AG04449 (cell line): ENCODE measurements at regions not wholly inside any gene's neighbourhood (a gene's known extent, or its start where the extent isn't known, plus 50 kb on each side); places are given as distances from the start of the nearest gene placed in this dataset.

Source experiments
- CTCF ChIA-PET: fragments of 350-600 bp; formaldehyde crosslinking; extraction: SDS; loops from one replicate; lab custom pipeline; 2021; ENCODE audit warnings: antibody characterized with exemption; lab: Yijun Ruan, JAX
- POLR2A ChIA-PET: fragments of 400-600, 350-600 bp; formaldehyde crosslinking; extraction: SDS; loops from one replicate; lab custom pipeline; 2020; ENCODE audit warnings: antibody characterized with exemption, inconsistent platforms; lab: Yijun Ruan, JAX
- DNase-seq: peaks from one replicate; pipeline ENCODE4 v3.0.0-alpha.2; 2010; ENCODE audit warnings: low read depth, low spot score
- H3K4me3 ChIP-seq: 2 replicates; pipeline ENCODE4 v1.5.1; 2011; ENCODE audit warnings: low read depth, mild to moderate bottlenecking, control low read depth, low read length
- CTCF ChIP-seq: IDR thresholded peaks from one replicate; pipeline ENCODE4 v1.5.1; 2011; ENCODE audit warnings: mild to moderate bottlenecking, moderate library complexity, low read length, control low read depth, inconsistent platforms; ENCODE audit not compliant: insufficient read depth; ENCODE audit errors: missing control alignments

GRCh38 chr5:42930934-42931333 is 109.2 kb downstream of the ANXA2R start:
- no peak for DNase-seq
- no peak overlapping the region for H3K4me3 ChIP-seq
- TF ChIP-seq CTCF, result no peak
- CTCF ChIA-PET, result no interaction called here
- POLR2A ChIA-PET, result no interaction called here

GRCh38 chr5:42929871-42930270 is 110.2 kb downstream of the ANXA2R start:
- no peak for TF ChIP-seq CTCF
- POLR2A ChIA-PET, result no interaction called here
- no peak for DNase-seq
- CTCF ChIA-PET, result no interaction called here
- H3K4me3 ChIP-seq, result no peak overlapping the region

- POLR2A ChIA-PET, result no interaction called here
- TF ChIP-seq CTCF, result no peak
- no peak overlapping the region for H3K4me3 ChIP-seq
- CTCF ChIA-PET, result interaction anchor here (0.6 to 1.8 kb wide), 2 partner anchors 19 to 66 kb away, joined by 3 to 10 read pairs; no protein-coding TSS in a partner anchor
- DNase-seq, result no peak
Measured at GRCh38 chr5:42927730-42928129, 112.4 kb downstream of the ANXA2R start.

GRCh38 chr5:42924686-42925085 is 113.0 kb upstream of the SELENOP start:
- ChIA-PET CTCF (interaction anchor here (1.7 kb wide), 1 partner anchor 13 kb away, joined by 4 read pairs; no protein-coding TSS in a partner anchor), POLR2A (no interaction called here)
- no peak overlapping the region for H3K4me3 ChIP-seq
- TF ChIP-seq CTCF, result no peak
- DNase-seq, result no peak

- no peak for TF ChIP-seq CTCF
- DNase-seq, result no peak
- ChIA-PET POLR2A (no interaction called here), CTCF (interaction anchor here (1.7 to 2.3 kb wide), 2 partner anchors 12 to 14 kb away, joined by 4 to 9 read pairs; no protein-coding TSS in a partner anchor)
- H3K4me3 ChIP-seq, result no peak overlapping the region
Measured at GRCh38 chr5:42924226-42924625, 112.5 kb upstream of the SELENOP start.

GRCh38 chr5:42923710-42924109 is 112.0 kb upstream of the SELENOP start:
- no peak overlapping the region for H3K4me3 ChIP-seq
- no peak for DNase-seq
- no peak for TF ChIP-seq CTCF
- POLR2A ChIA-PET, result interaction anchor here (1.2 kb wide), 1 partner anchor 94 kb away, joined by 3 read pairs; no protein-coding TSS in a partner anchor
- CTCF ChIA-PET, result interaction anchor here (0.7 to 2.3 kb wide), 5 partner anchors 11 to 181 kb away, joined by 3 to 9 read pairs (median 4); no protein-coding TSS in a partner anchor
